ENCODE measurements at regions not wholly inside any gene's neighbourhood (a gene's known extent, or its start where the extent isn't known, plus 50 kb on each side); places are given as distances from the start of the nearest gene placed in this dataset.

DNA sequence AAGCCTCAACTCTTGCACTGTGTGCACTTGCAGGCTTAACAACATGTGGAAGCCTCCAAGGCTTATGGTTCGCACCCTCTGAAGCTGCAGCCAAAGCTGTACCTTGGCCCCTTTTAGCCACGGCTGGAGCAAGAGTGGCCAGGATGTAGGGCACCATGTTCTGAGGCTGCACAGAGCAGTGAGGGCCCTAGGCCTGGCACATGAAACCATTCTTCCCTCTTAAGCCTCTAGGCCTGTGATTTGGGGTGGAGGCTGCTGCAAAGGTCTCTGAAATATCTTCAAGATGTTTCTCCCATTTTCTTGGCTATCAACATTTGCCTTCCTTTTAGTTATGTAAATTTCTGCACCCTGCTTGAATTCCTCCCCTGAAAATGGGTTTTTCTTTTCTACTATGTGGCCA lies 161.9 kb upstream of the SPATS2L start:
- ATAC-seq = no peak

DNA sequence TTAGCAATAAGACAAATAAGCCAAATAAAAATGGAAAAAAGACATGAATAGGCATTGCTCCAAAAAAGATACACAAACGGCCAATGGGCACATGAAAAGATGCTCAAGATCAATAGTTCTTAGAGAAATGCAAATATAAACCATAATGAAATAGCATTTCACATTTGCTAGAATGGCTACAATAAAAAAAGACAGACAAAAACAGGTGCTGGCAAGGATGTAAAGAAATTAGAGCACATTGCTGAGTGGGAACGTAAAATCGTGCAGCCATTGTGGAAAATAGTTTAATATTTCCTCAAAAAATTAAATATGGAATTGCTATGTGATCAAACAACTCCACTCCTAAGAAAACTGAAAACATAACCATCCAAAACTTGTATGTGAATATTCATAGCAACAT lies 160.0 kb upstream of the SPATS2L start:
- no peak for ATAC-seq

DNA sequence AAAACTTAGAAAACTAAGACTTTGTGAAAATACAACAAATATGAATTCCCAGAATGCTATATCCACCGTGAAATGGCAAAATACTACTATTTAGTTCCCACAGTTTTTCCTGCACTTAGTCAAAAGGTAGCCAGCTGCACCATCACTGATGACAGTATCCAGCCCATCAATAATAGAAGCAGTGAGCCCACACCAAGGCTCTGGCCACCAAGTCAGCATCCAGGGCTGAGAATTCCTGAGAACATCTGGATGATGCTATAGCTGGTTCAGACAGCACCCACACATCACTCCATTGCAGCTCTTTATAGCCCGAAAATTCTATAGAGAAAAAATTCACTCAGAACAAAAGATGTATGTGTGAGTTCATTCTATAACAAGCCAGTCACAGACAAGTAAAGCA lies 159.1 kb upstream of the SPATS2L start:
- ATAC-seq = no peak

DNA sequence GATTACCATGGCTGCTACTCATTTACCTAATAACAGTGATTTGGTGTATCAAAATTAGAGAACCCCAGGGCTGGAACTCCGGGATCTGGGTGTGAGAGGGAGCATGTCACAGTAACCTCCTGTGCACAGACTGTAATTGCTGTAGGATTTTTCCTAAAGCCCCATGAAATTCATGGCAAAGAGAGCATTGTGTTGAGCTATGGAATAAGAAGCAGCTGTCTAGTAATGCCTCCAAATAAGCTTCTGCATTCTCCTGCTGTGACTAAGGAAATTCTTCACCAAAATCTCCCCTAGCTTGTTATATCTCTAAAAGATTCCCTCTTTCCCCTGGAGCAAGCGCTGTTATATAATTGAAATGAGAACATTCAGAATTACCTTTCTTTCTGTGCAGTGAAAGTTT lies 158.1 kb upstream of the SPATS2L start:
- ATAC-seq = no peak

DNA sequence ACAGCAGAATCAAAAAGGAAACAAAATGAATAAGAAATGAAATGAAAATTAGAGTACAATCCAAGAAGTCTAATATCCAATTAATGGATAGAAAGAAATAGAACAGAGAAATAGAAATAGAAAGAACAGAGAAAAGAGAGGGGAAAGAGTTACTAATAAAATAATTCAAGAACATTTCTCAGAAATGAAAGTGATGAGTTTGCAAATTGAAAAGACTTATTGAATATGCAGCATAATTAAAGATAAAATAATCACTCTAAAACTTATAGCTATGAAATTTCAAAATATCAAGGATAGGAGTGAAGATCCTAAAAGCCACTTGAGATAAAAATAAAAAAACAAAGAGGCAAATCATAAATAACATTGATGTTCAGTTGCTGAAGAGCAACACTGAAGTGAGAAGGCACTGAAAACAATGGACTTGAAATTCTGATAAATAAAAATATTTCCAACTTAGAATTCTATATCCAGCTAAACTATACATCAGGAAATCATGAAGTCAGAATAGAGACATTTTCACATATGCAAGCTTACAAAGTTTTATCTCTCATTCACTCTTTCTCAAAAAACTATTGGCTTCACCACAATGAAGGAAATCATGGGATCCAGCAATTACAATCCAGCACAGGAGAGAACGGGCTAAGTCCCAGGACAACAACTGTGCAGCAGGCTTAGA lies 155.9 kb upstream of the SPATS2L start:
- no peak for ATAC-seq

DNA sequence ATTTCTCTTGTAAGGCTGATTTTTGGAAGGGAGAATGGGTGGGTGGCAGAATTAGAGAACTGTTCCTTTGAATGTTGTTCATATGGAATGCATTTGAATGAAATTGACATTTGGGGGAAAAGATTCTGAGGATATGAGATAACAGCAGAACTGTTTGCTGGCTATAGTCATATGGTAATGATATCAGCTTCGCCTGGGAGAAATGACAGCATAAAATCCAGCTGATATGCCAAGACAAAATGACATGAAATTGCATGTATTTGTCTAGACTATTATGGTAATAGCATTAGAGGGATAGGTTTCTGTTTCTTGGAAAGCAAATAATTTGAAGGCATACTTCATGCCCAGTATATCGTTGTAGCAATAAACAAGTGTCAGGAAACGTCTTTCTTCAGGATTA lies 150.8 kb upstream of the SPATS2L start:
- no peak for ATAC-seq

DNA sequence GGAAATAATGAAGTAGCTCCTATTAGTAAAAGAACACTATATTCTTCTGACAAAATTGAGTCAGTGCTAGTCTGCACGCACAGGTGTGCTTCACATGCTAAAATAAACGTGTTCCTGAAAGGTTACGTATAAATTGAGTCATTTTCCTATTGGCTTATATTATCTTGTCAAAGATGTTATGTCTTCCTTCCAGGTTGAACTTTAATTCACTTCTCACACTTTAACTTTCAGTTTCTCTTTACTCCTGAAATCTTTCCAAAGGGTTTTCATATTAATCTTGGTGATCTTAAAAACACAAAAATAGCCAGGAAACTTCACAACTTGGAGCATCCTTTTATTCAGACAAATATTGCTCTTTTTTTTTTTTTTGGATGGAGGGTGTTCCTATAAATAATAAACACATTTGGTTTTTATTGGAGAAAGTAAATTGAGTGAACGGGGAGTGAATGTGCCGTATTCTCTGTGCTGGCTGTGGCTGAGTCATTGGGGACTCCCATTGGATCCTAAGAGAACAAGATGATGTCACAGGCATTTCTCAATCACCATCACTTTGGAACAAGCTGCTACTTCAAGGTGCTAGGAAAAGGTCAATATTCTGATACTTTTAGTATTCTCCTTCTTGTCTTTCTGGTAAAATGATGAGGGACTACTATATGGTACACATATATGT lies 150.2 kb upstream of the SPATS2L start:
- ATAC-seq = no peak

DNA sequence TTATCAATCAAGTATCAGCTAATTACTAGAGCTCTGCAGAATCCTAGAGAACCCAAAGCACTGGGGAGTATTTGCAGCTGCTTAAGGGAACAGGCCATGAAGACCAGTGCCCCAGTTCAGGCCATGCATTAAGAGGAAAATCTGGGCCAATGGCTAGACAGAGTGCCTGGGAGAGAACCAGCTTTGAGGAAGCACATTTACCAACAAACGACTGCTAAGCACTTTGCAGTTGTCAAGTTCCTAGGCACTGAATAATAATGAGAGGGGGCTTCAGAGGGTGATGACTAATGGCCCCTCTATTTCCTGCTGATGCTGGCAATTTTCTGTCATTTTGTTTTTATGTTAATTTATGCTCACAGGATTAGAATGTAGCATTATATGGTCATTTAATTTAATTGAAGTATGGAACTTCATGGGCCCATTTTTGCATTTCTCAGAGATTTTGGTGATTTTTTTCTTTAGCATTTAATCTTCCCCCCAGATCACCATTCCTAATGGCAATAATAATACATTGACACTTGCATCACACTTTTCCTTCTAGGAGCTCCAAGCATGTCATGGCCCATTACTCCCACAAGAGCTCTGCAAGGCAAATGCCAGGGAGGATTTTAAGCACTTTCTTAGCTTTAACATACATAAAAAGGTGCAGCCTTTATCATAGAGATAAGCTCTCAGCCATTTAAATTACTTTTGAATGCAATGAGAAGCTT lies 147.7 kb upstream of the SPATS2L start:
- ATAC-seq = no peak

DNA sequence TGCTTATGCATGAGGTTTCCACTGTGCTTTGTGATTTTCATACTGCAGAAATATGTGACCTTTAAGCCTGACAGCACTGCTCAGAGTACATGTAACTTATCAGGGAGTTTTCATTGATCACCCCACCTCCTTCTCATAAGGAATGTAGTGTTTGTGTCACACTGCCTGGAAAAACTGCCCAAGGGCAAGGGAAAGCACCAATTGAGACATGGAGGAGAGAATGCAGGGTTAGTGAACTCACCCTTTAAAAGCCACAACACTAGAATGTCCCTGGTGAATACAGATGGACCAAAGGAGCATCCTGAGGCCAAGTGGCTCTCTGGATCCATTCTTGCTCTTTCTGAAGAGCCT lies 147.2 kb upstream of the SPATS2L start:
- ATAC-seq = no peak

DNA sequence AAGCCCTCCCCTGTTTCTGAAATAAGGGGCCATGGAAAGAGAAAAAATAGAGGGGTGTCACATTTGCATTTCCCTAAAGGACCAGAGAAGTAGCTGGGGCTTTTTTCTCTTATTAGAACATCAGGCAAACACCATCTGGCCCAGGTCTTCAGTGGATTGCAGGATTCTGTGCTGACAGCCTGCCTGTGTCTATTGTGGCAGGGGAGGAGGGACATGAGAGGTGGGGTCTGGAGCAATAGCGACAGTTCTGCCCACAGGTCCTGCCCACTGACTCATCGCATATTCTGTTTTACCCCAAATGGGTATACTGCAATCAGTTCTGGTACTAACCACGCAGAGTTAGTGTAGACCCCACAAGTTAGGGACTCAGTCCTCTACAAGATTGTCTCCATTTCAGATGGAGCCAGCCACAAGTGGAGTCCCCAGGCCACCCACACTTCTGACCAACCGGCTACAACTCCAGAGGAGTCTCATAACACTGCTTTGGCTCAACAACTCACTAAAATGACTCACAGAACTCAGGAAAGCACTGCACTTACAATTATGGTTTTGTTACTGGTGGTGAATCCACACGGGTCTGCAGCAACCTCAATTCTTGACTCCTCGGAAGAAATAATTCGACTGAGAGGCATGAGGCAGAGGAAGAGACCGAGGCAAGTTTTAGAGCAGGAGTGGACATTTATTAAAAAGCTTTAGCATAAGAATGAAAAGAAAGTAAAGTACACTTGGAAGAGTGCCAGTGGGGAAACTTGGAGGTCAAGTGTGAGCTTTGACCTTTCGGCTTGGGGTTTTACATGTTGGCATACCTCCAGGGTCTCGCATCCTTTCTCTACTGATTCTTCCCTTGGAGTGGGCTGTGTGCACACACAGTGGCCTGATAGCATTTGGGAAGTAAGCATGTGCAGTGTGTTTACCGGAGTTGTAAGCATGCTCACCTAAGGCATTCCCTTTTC lies 146.4 kb upstream of the SPATS2L start:
- no peak for ATAC-seq

DNA sequence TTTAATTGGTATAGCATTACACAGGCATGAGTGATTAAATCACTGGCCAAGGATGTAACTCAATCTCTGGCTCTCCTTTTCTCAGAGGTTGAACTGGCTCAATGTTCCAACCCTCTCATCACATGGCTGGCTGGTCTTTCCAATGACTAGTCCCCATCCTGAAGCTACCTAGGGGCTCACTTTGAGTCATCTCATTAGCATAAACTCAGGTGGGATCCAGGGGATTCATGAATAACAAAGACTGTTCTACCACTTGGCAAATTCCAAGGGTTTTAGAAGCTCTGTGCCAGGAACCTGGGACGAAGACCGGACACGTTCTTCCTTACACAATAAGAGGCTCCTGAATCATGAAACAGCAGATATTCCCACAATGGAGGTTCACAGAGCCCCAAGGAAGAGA lies 145.0 kb upstream of the SPATS2L start:
- ATAC-seq = no peak

DNA sequence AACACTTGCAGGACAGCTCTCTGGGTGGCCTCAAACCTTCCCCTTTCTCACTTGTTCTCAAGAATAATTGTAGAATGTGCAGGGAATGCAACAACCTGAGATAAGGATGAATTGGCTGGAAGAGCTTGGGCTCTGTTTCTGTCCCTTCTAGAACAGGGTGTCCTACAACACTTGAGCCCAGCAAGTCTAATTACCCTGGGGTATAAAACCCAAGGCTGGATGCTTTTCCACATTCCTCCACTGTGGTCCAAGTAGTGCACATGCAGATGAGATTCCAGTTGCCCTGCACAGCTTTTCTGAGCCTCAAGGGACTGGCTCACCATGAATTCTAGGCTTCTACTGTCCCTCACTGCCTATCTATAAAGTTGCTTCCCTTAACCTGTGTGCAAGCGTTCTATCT lies 140.8 kb upstream of the SPATS2L start:
- ATAC-seq = no peak

DNA sequence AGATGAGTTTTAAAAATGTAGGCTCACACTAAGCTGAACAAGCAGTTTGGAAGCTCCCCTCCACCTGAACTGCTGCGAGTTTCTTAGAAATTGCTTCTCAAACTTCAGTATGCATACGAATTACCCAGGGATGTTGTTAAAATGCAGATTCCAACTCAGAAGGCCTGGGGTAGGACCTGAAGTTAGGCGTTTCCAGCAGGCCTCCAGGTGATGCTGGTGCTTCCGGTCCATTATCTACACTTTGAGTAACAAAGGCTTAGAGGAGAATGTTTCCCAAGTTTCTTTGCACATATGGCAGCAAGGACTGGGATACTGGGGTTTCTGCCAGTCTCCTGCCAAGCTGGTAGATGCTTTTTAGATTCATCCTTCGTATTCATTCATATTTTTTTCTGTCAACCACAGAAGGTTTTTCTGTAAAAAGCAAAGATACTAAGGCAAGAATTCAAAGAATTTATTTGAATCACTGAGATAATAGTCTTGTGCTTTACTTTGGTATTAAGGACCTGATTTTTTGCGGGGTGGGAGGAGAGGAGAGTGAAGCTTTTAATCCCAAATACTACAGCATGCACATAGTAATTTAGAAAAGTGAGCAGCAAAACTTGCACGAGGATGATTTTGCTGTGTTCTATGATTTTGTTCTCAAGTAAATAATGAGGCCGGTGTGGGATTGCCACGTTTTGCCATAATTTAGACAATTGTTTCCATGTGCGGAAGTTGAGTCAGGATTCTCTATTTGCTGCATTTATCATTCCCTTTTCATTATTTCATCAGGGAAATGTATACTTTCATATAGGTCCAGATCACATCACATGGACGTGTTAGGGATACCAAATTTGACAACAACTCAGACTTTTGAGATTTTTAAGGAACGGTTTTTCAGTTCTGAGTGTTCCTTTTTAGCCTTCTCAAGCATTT lies 137.6 kb upstream of the SPATS2L start:
- no peak for ATAC-seq

DNA sequence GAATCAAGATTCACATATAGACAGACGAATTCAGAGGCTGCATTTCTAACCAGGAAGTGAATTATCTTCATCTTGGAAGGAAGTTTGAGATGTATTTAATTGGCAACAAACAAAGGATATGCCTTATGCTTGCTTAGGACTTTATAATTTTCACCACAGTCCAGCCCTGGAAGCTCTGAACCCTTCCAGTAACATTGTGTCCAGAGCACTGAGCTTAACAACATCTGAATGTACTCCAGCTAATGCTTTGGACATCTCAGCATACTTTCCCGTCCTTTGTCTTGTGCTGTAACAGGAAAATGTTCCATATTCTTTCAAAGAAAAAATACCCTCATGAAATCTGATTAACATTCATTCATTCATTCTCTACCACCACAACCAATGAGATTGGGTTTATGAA lies 136.3 kb upstream of the SPATS2L start:
- ATAC-seq = no peak

DNA sequence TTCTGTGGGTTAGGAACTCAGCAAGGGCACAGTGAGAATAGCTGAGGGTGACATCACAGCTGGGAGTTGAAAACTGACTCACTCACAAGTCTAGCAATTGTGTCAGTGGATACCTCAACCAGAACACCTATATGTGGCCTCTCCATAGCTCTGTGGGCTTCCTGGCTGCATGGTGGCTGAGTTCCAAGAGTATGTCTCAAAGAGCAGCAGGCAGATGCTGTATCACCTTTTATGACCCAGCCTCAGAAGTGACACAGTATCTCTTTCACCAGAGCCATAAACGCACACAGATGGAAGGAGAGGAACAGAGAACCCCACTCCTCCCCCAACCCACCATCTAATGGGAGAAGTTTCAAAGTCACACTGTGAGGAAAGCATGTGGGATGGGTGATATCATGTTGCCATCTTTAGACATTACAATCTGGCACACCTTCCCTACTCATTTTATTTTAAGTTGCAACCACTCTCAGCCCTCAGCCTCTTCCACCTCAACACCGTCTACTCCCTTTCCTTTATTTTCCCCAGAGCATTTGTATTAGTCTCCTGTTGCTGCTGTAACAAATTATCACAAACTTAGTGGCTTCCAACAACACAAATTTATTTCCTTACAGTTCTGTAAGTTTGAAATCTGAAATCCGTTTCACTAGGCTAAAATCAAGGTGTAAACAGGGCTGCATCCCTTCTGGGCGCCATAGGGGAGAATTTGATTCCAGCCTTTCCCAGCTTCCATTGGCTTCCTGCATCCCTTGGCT lies 134.6 kb upstream of the SPATS2L start:
- ATAC-seq = no peak

DNA sequence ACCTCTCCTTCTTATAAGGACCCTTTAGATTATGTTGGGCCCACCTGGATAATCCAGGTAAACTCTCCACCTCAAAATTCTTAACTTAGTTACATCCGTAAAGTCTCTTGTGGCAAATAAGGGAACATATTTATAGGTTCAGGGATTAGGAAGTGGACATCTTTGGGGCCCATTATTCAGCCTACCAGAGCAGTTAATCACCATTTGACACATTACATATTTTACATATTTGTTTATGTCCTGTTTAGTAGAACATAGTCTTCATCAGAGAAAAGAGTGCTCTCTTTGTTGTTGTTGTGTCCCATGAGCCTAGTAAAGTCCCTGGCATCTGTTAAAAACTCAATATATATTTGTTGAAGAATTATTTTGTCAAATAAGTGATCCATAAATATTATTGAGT lies 134.0 kb upstream of the SPATS2L start:
- no peak for ATAC-seq

DNA sequence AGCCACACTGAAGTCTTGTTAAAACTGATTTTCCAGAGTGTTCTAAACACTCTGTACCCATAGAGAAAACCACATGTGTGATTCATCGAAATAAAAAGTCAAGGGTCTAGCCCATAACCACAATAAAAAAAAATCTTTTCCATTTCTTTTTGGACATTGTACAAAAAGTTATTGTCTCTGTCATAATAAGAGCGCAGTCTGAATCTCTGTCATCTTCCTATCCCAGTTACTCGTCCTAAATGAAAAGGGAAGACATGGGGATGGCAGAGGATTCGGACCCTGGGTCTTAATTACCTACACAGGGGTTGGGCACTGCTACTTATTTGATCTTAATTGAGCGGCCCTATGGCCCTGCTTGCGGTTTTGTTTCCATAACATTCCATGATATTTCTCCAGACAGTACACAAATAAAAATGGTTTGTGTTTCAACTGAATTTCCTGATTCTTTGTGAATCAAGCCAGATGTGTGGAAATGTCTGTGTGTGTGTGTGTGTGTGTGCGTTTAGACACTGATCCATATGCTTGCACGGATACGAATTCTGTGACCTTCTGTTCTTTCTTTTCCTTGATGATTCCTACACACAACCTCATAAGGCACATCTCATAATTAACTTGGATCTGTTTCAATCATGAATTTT lies 133.4 kb upstream of the SPATS2L start:
- no peak for ATAC-seq

DNA sequence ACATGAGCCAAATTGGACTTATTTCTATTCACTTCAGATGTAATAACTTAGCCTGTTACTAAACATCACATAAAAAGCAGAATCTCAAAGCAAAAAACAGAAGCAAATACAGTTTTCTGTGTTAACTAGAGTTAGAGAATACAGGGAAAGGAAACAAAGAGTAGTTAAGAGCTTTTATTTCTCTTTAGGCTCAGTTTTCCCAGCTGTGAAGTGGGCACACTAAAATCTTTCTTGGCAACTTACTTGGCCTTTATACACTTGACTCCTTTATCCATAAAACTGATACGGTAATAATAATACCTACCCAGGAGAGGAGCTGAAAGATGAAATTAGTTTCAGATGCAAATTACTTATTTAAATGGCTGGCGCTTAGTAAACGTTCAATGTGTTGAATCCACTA lies 132.8 kb upstream of the SPATS2L start:
- ATAC-seq = no peak

DNA sequence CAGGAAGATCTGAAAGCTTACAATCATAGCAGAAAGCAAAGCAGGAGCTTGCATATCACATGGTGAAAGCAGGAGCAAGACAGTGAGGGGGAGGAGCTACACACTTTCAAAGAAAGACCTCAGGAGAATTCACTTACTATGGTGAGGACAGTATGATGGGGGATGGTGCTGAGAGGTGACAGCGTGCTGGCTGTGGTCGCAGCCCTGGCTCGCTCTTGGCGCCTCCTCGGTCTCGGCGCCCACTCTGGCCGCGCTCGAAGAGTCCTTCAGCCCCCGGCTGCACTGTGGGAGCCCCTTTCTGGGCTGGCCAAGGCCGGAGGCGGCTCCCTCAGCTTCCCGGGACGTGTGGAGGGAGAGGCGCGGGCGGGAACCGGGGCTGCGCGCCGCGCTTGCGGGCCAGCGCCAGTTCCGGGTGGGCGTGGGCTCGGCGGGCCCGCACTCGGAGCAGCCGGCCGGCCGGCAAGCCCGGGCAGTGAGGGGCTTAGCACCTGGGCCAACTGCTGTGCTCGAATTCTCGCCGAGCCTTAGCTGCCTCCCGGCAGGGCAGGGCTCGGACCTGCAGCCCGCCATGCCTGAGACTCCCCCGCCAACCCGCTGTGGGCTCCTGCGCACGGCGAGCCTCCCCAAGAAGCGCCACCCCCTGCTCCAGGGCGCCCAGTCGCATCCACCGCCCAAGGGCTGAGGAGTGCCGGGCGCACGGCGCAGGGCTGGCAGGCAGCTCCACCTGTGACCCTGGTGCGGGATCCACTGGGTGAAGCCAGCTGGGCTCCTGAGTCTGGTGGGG lies 131.9 kb upstream of the SPATS2L start:
- no peak for ATAC-seq
